Vagina (tissue), 2 donors: ENCODE measurements at regions not wholly inside any gene's neighbourhood (a gene's known extent, or its start where the extent isn't known, plus 50 kb on each side); places are given as distances from the start of the nearest gene placed in this dataset.

Experiments
- DNase-seq, 2 donors: peaks; one replicate each; pipeline ENCODE4 v3.0.0-alpha.2; 2017; ENCODE audit errors: extremely low spot score in 2 of 2
- H3K27ac ChIP-seq: fragments of 200-600 bp; sonication (generic); one replicate; pipeline ENCODE4 v1.5.1; 2019
- H3K27me3 ChIP-seq: fragments of 200-600 bp; sonication (generic); one replicate; pipeline ENCODE4 v1.5.1; 2019
- H3K36me3 ChIP-seq, 2 donors: fragments of 200-600 bp; sonication (generic); one replicate each; pipeline ENCODE4 v1.5.1; 2017 to 2019
- H3K4me1 ChIP-seq: fragments of 200-600 bp; sonication (generic); one replicate; pipeline ENCODE4 v1.5.1; 2019
- H3K4me3 ChIP-seq, 2 donors: fragments of 200-600 bp; sonication (generic); 1 replicate in 1 of 2; 2 replicates in 1 of 2; pipeline ENCODE4 v1.5.1; 2016 to 2019
- H3K9me3 ChIP-seq: fragments of 200-600 bp; sonication (generic); one replicate; pipeline ENCODE4 v1.5.1; 2019
- CTCF ChIP-seq, 3 experiments: fragments of 450-650 bp in 2 of 3; fragments of 200-600 bp in 1 of 3; sonication (generic) in 1 of 3; IDR thresholded peaks; one replicate each; pipeline ENCODE4 v1.5.1; 2017 to 2019; ENCODE audit warnings: antibody characterized with exemption in 3 of 3, mild to moderate bottlenecking in 2 of 3, moderate library complexity in 2 of 3
- POLR2A ChIP-seq, 2 donors: fragments of 450-650 bp; IDR thresholded peaks; one replicate each; pipeline ENCODE4 v1.6.1; 2017; ENCODE audit warnings: antibody characterized with exemption in 2 of 2, mild to moderate bottlenecking in 2 of 2, moderate library complexity in 2 of 2
- POLR2AphosphoS5 ChIP-seq, 2 donors: sonication (generic); formaldehyde crosslinking; IDR thresholded peaks; one replicate each; pipeline ENCODE4 v1.9.0; 2017; ENCODE audit warnings: antibody characterized with exemption in 2 of 2, mild to moderate bottlenecking in 2 of 2, low read depth in 1 of 2; ENCODE audit not compliant: insufficient read depth in 1 of 2
- intact Hi-C: fragments of 100-400 bp; cut with DNase I; formaldehyde crosslinking; loops from one replicate; pipeline ENCODE4 v1.15.1; 2023

GRCh38 chr4:121462660-121463261 lies 81.9 kb upstream of the QRFPR start:
- intact Hi-C loops: no loop called here
- Histone ChIP-seq H3K27ac (no peak overlapping the region), H3K9me3 (no peaks in the 10 kb centered on the region), H3K27me3 (no peaks in the 10 kb centered on the region), H3K36me3 (no peaks in the 10 kb centered on the region), H3K4me1 (no peaks in the 10 kb centered on the region), H3K4me3 (no peak overlapping the region)
- no peak for DNase-seq
- TF ChIP-seq POLR2A (IDR thresholded peaks at IDR 0.05): no peak
- no peak for TF ChIP-seq POLR2AphosphoS5 (IDR thresholded peaks at IDR 0.05; ENCODE audit: insufficient read depth in 1 of 2, low read depth in 1 of 2)
- no peak for TF ChIP-seq CTCF (IDR thresholded peaks at IDR 0.05)

GRCh38 chr4:121459026-121459425 lies 78.2 kb upstream of the QRFPR start:
- intact Hi-C loops: no loop called here
- DNase-seq: no peak
- Histone ChIP-seq H3K27ac (no peak overlapping the region), H3K4me1 (no peaks in the 10 kb centered on the region), H3K27me3 (no peaks in the 10 kb centered on the region), H3K4me3 (no peak overlapping the region), H3K9me3 (no peaks in the 10 kb centered on the region), H3K36me3 (no peaks in the 10 kb centered on the region)
- TF ChIP-seq CTCF (IDR thresholded peaks at IDR 0.05) (no peak), POLR2AphosphoS5 (IDR thresholded peaks at IDR 0.05; ENCODE audit: insufficient read depth in 1 of 2, low read depth in 1 of 2) (no peak), POLR2A (IDR thresholded peaks at IDR 0.05) (no peak)

- Histone ChIP-seq H3K4me3 (no peak overlapping the region), H3K36me3 (no peaks in the 10 kb centered on the region), H3K27me3 (no peaks in the 10 kb centered on the region), H3K4me1 (no peaks in the 10 kb centered on the region), H3K9me3 (no peaks in the 10 kb centered on the region), H3K27ac (no peak overlapping the region)
- TF ChIP-seq CTCF (IDR thresholded peaks at IDR 0.05) (no peak), POLR2A (IDR thresholded peaks at IDR 0.05) (no peak), POLR2AphosphoS5 (IDR thresholded peaks at IDR 0.05; ENCODE audit: insufficient read depth in 1 of 2, low read depth in 1 of 2) (no peak)
- no peak for DNase-seq
- intact Hi-C loops: no loop called here
Observed at GRCh38 chr4:121457278-121457875, 76.6 kb upstream of the QRFPR start.

- no peak for TF ChIP-seq POLR2A (IDR thresholded peaks at IDR 0.05)
- TF ChIP-seq POLR2AphosphoS5 (IDR thresholded peaks at IDR 0.05; ENCODE audit: insufficient read depth in 1 of 2, low read depth in 1 of 2): no peak
- TF ChIP-seq CTCF (IDR thresholded peaks at IDR 0.05): no peak
- H3K9me3 ChIP-seq: no peaks in the 10 kb centered on the region
- H3K4me1 ChIP-seq: no peaks in the 10 kb centered on the region
- no peaks in the 10 kb centered on the region for H3K36me3 ChIP-seq
- H3K27me3 ChIP-seq: no peaks in the 10 kb centered on the region
- no peak overlapping the region for H3K27ac ChIP-seq
- no peak for DNase-seq
- H3K4me3 ChIP-seq: no peak overlapping the region
- intact Hi-C loops: no loop called here
Observed at GRCh38 chr4:121455285-121455684, 74.5 kb upstream of the QRFPR start.

GRCh38 chr4:121454251-121454979 lies 73.6 kb upstream of the QRFPR start:
- intact Hi-C loops: no loop called here
- Histone ChIP-seq H3K27ac (no peak overlapping the region), H3K27me3 (no peaks in the 10 kb centered on the region), H3K36me3 (no peaks in the 10 kb centered on the region), H3K4me1 (no peaks in the 10 kb centered on the region), H3K9me3 (no peaks in the 10 kb centered on the region), H3K4me3 (no peak overlapping the region)
- DNase-seq: no peak
- no peak for TF ChIP-seq POLR2AphosphoS5 (IDR thresholded peaks at IDR 0.05; ENCODE audit: insufficient read depth in 1 of 2, low read depth in 1 of 2)
- TF ChIP-seq CTCF (IDR thresholded peaks at IDR 0.05): no peak
- TF ChIP-seq POLR2A (IDR thresholded peaks at IDR 0.05): no peak
